Lower leg skin (tissue), 4 donors: ENCODE measurements at regions not wholly inside any gene's neighbourhood (a gene's known extent, or its start where the extent isn't known, plus 50 kb on each side); places are given as distances from the start of the nearest gene placed in this dataset.

Experiments used
- DNase-seq, 2 donors: peaks; one replicate each; pipeline ENCODE4 v3.0.0-alpha.2; 2019; ENCODE audit warnings: low spot score in 2 of 2
- H3K4me3 ChIP-seq: fragments of 200-600 bp; sonication (generic); 2 replicates; pipeline ENCODE4 v1.5.1; 2017; ENCODE audit warnings: mild to moderate bottlenecking, low read depth; ENCODE audit not compliant: poor library complexity, severe bottlenecking
- CTCF ChIP-seq, 3 donors: fragments of 450-650 bp; IDR thresholded peaks; one replicate each; pipeline ENCODE4 v1.5.1; 2016; ENCODE audit warnings: antibody characterized with exemption in 3 of 3, mild to moderate bottlenecking in 3 of 3, moderate library complexity in 2 of 3
- POLR2A ChIP-seq, 2 donors: fragments of 450-650 bp; IDR thresholded peaks; one replicate each; pipeline ENCODE4 v1.6.1; 2016 to 2017; ENCODE audit warnings: antibody characterized with exemption in 2 of 2, mild to moderate bottlenecking in 1 of 2, moderate library complexity in 1 of 2
- WGBS, 2 donors: methylation state at CpG; one replicate each; pipeline ENCODE4 v1.1.5; 2018; 5-methylcytosine and 5-hydroxymethylcytosine counted together
- intact Hi-C: fragments of 100-400 bp; cut with DNase I; formaldehyde crosslinking; loops from one replicate; pipeline ENCODE4 v1.15.0; 2023; ENCODE audit warnings: low total_unique reads

GRCh38 chr6:62740171-62740570 is 454.1 kb upstream of the KHDRBS2 start:
- TF ChIP-seq POLR2A (IDR thresholded peaks at IDR 0.05) = no peak
- no peak for TF ChIP-seq CTCF (IDR thresholded peaks at IDR 0.05)
- H3K4me3 ChIP-seq = no peak overlapping the region
- intact Hi-C loops = loop anchor here (10.0 kb wide), 1 partner anchor 545 kb away; no protein-coding TSS in a partner anchor
- no peak for DNase-seq
- 31 to 41% methylated on average over 2 of the region's 2 CpGs for WGBS, 2 donors

- H3K4me3 ChIP-seq = no peak overlapping the region
- TF ChIP-seq CTCF (IDR thresholded peaks at IDR 0.05) (no peak), POLR2A (IDR thresholded peaks at IDR 0.05) (no peak)
- no peak for DNase-seq
- intact Hi-C loops = no loop called here
- WGBS, 2 donors = 71 to 73% methylated on average over 2 of the region's 2 CpGs
Observed at GRCh38 chr6:62737792-62738191, 451.8 kb upstream of the KHDRBS2 start.

GRCh38 chr6:62721408-62721807 is 435.4 kb upstream of the KHDRBS2 start:
- intact Hi-C loops = no loop called here
- 70 to 78% methylated on average over 2 of the region's 2 CpGs for WGBS, 2 donors
- no peak for TF ChIP-seq CTCF (IDR thresholded peaks at IDR 0.05)
- no peak for TF ChIP-seq POLR2A (IDR thresholded peaks at IDR 0.05)
- DNase-seq = no peak
- H3K4me3 ChIP-seq = no peak overlapping the region

- TF ChIP-seq POLR2A (IDR thresholded peaks at IDR 0.05) = no peak
- no peak for TF ChIP-seq CTCF (IDR thresholded peaks at IDR 0.05)
- WGBS, 2 donors = 57 to 87% methylated on average over 3 of the region's 3 CpGs
- intact Hi-C loops = no loop called here
Observed at GRCh38 chr6:62716719-62717118, 430.7 kb upstream of the KHDRBS2 start.

GRCh38 chr6:62714112-62714511 is 428.1 kb upstream of the KHDRBS2 start:
- intact Hi-C loops = no loop called here
- TF ChIP-seq CTCF (IDR thresholded peaks at IDR 0.05) = no peak
- no peak for TF ChIP-seq POLR2A (IDR thresholded peaks at IDR 0.05)

More at GRCh38 chr6:62716719-62717118, 430.7 kb upstream of the KHDRBS2 start:
- DNase-seq = no peak
- no peak overlapping the region for H3K4me3 ChIP-seq

GRCh38 chr6:62711750-62712149 is 425.7 kb upstream of the KHDRBS2 start:
- TF ChIP-seq CTCF (IDR thresholded peaks at IDR 0.05) (no peak), POLR2A (IDR thresholded peaks at IDR 0.05) (no peak)
- 92 to 98% methylated on average over 1 of the region's 1 CpG for whole genome bisulfite sequencing, 2 donors
- intact Hi-C loops = no loop called here
- H3K4me3 ChIP-seq = no peak overlapping the region
- no peak for DNase-seq

More at GRCh38 chr6:62714112-62714511, 428.1 kb upstream of the KHDRBS2 start:
- H3K4me3 ChIP-seq = no peak overlapping the region
- no peak for DNase-seq
